Mesenchymal stem cell (in vitro differentiated cells and primary cell): ENCODE measurements at regions not wholly inside any gene's neighbourhood (a gene's known extent, or its start where the extent isn't known, plus 50 kb on each side); places are given as distances from the start of the nearest gene placed in this dataset.

Source experiments
- DNase-seq: peaks from one replicate; pipeline ENCODE4 v3.0.0-alpha.2; 2013
- H2AFZ ChIP-seq: one replicate; pipeline ENCODE4 v1.6.1; 2013; ENCODE audit warnings: low read depth, mild to moderate bottlenecking, control low read depth, inconsistent platforms, low read length, moderate library complexity
- H2AK5ac ChIP-seq: 2 replicates; pipeline ENCODE4 v1.6.1; 2013; ENCODE audit warnings: low read length, moderate library complexity, mild to moderate bottlenecking, inconsistent platforms; ENCODE audit not compliant: severe bottlenecking
- H2BK120ac ChIP-seq: one replicate; pipeline ENCODE4 v1.6.1; 2013; ENCODE audit warnings: low read depth, mild to moderate bottlenecking, inconsistent platforms, low read length, moderate library complexity
- H2BK12ac ChIP-seq, 2 experiments: one replicate each; pipeline ENCODE4 v1.6.1; 2013; ENCODE audit warnings: inconsistent platforms in 2 of 2, low read length in 2 of 2, mild to moderate bottlenecking in 2 of 2, moderate library complexity in 2 of 2, control low read depth in 1 of 2
- H2BK15ac ChIP-seq: one replicate; pipeline ENCODE4 v1.6.1; 2013; ENCODE audit warnings: mild to moderate bottlenecking, low read depth, inconsistent platforms; ENCODE audit not compliant: poor library complexity, severe bottlenecking
- H2BK5ac ChIP-seq: 2 replicates; pipeline ENCODE4 v1.6.1; 2013; ENCODE audit warnings: low read depth, mild to moderate bottlenecking, low read length, control low read depth, inconsistent platforms; ENCODE audit not compliant: poor library complexity, severe bottlenecking
- H3K14ac ChIP-seq, 2 experiments: one replicate each; pipeline ENCODE4 v1.6.1; 2013; ENCODE audit warnings: inconsistent platforms in 2 of 2, low read length in 2 of 2, control low read depth in 1 of 2, mild to moderate bottlenecking in 1 of 2, moderate library complexity in 1 of 2
- H3K18ac ChIP-seq, 2 experiments: one replicate each; pipeline ENCODE4 v1.6.1; 2013; ENCODE audit warnings: inconsistent platforms in 2 of 2, low read length in 2 of 2, control low read depth in 1 of 2, low read depth in 1 of 2, mild to moderate bottlenecking in 1 of 2
- H3K23ac ChIP-seq, 2 experiments: one replicate each; pipeline ENCODE4 v1.6.1; 2013; ENCODE audit warnings: inconsistent platforms in 2 of 2, low read length in 2 of 2, mild to moderate bottlenecking in 2 of 2, moderate library complexity in 2 of 2, control low read depth in 1 of 2
- H3K27ac ChIP-seq: 2 replicates; pipeline ENCODE4 v1.5.1; 2013; ENCODE audit warnings: mild to moderate bottlenecking, moderate library complexity, low read length, control low read depth, inconsistent platforms; ENCODE audit not compliant: poor library complexity, severe bottlenecking
- H3K27me3 ChIP-seq, 2 experiments: 2 replicates each; pipeline versions ENCODE4 v1.6.1 to v1.7.0; 2013; ENCODE audit warnings: low read length in 2 of 2, mild to moderate bottlenecking in 2 of 2, moderate library complexity in 2 of 2, control low read depth in 1 of 2, inconsistent platforms in 1 of 2; ENCODE audit not compliant: control insufficient read depth in 1 of 2, insufficient read depth in 1 of 2
- H3K36me3 ChIP-seq, 2 experiments: 2 replicates each; pipeline versions ENCODE4 v1.6.1 to v1.7.0; 2013; ENCODE audit warnings: low read length in 2 of 2, control low read depth in 1 of 2, inconsistent platforms in 1 of 2, low read depth in 1 of 2, mild to moderate bottlenecking in 1 of 2; ENCODE audit not compliant: insufficient read depth in 2 of 2, control insufficient read depth in 1 of 2
- H3K4ac ChIP-seq, 2 experiments: one replicate each; pipeline ENCODE4 v1.6.1; 2013; ENCODE audit warnings: inconsistent platforms in 2 of 2, low read length in 2 of 2, mild to moderate bottlenecking in 2 of 2, moderate library complexity in 2 of 2, control low read depth in 1 of 2, low read depth in 1 of 2
- H3K4me1 ChIP-seq: 2 replicates; pipeline ENCODE4 v1.6.1; 2013; ENCODE audit warnings: low read depth, low read length, control low read depth; ENCODE audit not compliant: control insufficient read depth, insufficient read depth
- H3K4me2 ChIP-seq: 2 replicates; pipeline ENCODE4 v1.6.1; 2013; ENCODE audit warnings: low read length, mild to moderate bottlenecking, inconsistent platforms; ENCODE audit not compliant: poor library complexity, severe bottlenecking
- H3K4me3 ChIP-seq, 2 experiments: 2 replicates each; pipeline versions ENCODE4 v1.5.1 to v1.7.0; 2013; ENCODE audit warnings: low read length in 2 of 2, mild to moderate bottlenecking in 2 of 2, control low read depth in 1 of 2, low read depth in 1 of 2; ENCODE audit not compliant: insufficient read depth in 1 of 2
- H3K79me1 ChIP-seq: replicated peaks from 2 replicates; pipeline ENCODE4 v1.6.1; 2013; ENCODE audit warnings: mild to moderate bottlenecking, control low read depth, low read length, inconsistent platforms; ENCODE audit not compliant: poor library complexity, severe bottlenecking
- H3K9ac ChIP-seq: 2 replicates; pipeline ENCODE4 v1.7.0; 2013; ENCODE audit warnings: mild to moderate bottlenecking, low read length, moderate library complexity
- H3K9me3 ChIP-seq: 2 replicates; pipeline ENCODE4 v1.7.0; 2013; ENCODE audit warnings: mild to moderate bottlenecking, low read length; ENCODE audit not compliant: control insufficient read depth
- H4K8ac ChIP-seq: one replicate; pipeline ENCODE4 v1.6.1; 2013; ENCODE audit warnings: inconsistent platforms, mild to moderate bottlenecking, low read length, moderate library complexity
- H4K91ac ChIP-seq: one replicate; pipeline ENCODE4 v1.6.1; 2013; ENCODE audit warnings: mild to moderate bottlenecking, low read length, inconsistent platforms
- WGBS: methylation state at CpG from one replicate; pipeline ENCODE4 v1.1.7; 2013; ENCODE audit warnings: mixed read lengths; 5-methylcytosine and 5-hydroxymethylcytosine counted together

- no peaks in the 10 kb centered on the region for H3K79me1 ChIP-seq
- no peak overlapping the region for H3K4ac ChIP-seq
- H2AFZ ChIP-seq: no peak overlapping the region
- H4K8ac ChIP-seq: no peak overlapping the region
- WGBS: 76% methylated on average over 2 of the region's 2 CpGs
- no peak overlapping the region for H3K27ac ChIP-seq
- H3K23ac ChIP-seq: no peak overlapping the region
- no peak overlapping the region for H3K14ac ChIP-seq
- no peak overlapping the region for H2BK120ac ChIP-seq
- H3K27me3 ChIP-seq: peaks cover 0 to 24% of the 10 kb centered on the region in 2 experiments
- no peak overlapping the region for H3K9ac ChIP-seq
- no peak overlapping the region for H2BK5ac ChIP-seq
- no peak overlapping the region for H2AK5ac ChIP-seq
- H3K4me3 ChIP-seq: no peak overlapping the region
- DNase-seq: no peak
- H3K18ac ChIP-seq: no peak overlapping the region
- no peaks in the 10 kb centered on the region for H3K4me1 ChIP-seq
- H4K91ac ChIP-seq: no peak overlapping the region
- H2BK15ac ChIP-seq: no peak overlapping the region
- H3K36me3 ChIP-seq: no peaks in the 10 kb centered on the region
- H3K4me2 ChIP-seq: no peak overlapping the region
- H2BK12ac ChIP-seq: no peak overlapping the region
- H3K9me3 ChIP-seq: no peaks in the 10 kb centered on the region
Observed at GRCh38 chr1:63155437-63155836, 166.9 kb upstream of the FOXD3 start.

- H2AFZ ChIP-seq: no peak overlapping the region
- no peak overlapping the region for H2BK120ac ChIP-seq
- no peaks in the 10 kb centered on the region for H3K36me3 ChIP-seq
- H3K4me2 ChIP-seq: no peak overlapping the region
- H3K4me1 ChIP-seq: no peaks in the 10 kb centered on the region
- peaks cover 0 to 11% of the 10 kb centered on the region in 2 experiments for H3K27me3 ChIP-seq
- H4K8ac ChIP-seq: no peak overlapping the region
- no peak overlapping the region for H3K4ac ChIP-seq
- no peak overlapping the region for H3K27ac ChIP-seq
- 78% methylated on average over 5 of the region's 5 CpGs for WGBS
- H3K14ac ChIP-seq: no peak overlapping the region
- no peak for DNase-seq
- H3K23ac ChIP-seq: no peak overlapping the region
- H2BK12ac ChIP-seq: no peak overlapping the region
- H2BK15ac ChIP-seq: no peak overlapping the region
- no peak overlapping the region for H3K9ac ChIP-seq
- no peaks in the 10 kb centered on the region for H3K9me3 ChIP-seq
- H2AK5ac ChIP-seq: no peak overlapping the region
- no peaks in the 10 kb centered on the region for H3K79me1 ChIP-seq
- no peak overlapping the region for H2BK5ac ChIP-seq
- H4K91ac ChIP-seq: no peak overlapping the region
- no peak overlapping the region for H3K4me3 ChIP-seq
- no peak overlapping the region for H3K18ac ChIP-seq
Observed at GRCh38 chr1:63157085-63157484, 165.3 kb upstream of the FOXD3 start.

GRCh38 chr1:63169057-63169456, 153.3 kb upstream of the FOXD3 start:
- no peak overlapping the region for H2AK5ac ChIP-seq
- DNase-seq: no peak
- H2BK12ac ChIP-seq: no peak overlapping the region
- no peak overlapping the region for H2AFZ ChIP-seq
- no peak overlapping the region for H2BK15ac ChIP-seq
- no peaks in the 10 kb centered on the region for H3K79me1 ChIP-seq
- H3K4me1 ChIP-seq: no peaks in the 10 kb centered on the region
- no peak overlapping the region for H3K4ac ChIP-seq
- H3K27ac ChIP-seq: no peak overlapping the region
- no peak overlapping the region for H3K23ac ChIP-seq
- H3K14ac ChIP-seq: no peak overlapping the region
- no peak overlapping the region for H3K18ac ChIP-seq
- no peaks in the 10 kb centered on the region for H3K36me3 ChIP-seq
- H4K91ac ChIP-seq: no peak overlapping the region
- no peak overlapping the region for H4K8ac ChIP-seq
- H2BK5ac ChIP-seq: no peak overlapping the region
- no peaks in the 10 kb centered on the region for H3K27me3 ChIP-seq
- H3K4me3 ChIP-seq: no peak overlapping the region
- no peak overlapping the region for H2BK120ac ChIP-seq
- 90% methylated on average over 5 of the region's 6 CpGs for WGBS
- no peak overlapping the region for H3K4me2 ChIP-seq
- no peak overlapping the region for H3K9ac ChIP-seq
- no peaks in the 10 kb centered on the region for H3K9me3 ChIP-seq

GRCh38 chr1:63173161-63173560, 149.2 kb upstream of the FOXD3 start:
- H4K8ac ChIP-seq: no peak overlapping the region
- H3K27me3 ChIP-seq: no peaks in the 10 kb centered on the region
- H3K4me2 ChIP-seq: no peak overlapping the region
- H2BK5ac ChIP-seq: no peak overlapping the region
- H2BK12ac ChIP-seq: no peak overlapping the region
- no peaks in the 10 kb centered on the region for H3K36me3 ChIP-seq
- DNase-seq: no peak
- H2AK5ac ChIP-seq: no peak overlapping the region
- no peak overlapping the region for H3K23ac ChIP-seq
- no peak overlapping the region for H2AFZ ChIP-seq
- no peak overlapping the region for H3K9ac ChIP-seq
- H2BK15ac ChIP-seq: no peak overlapping the region
- H3K27ac ChIP-seq: no peak overlapping the region
- H3K4me1 ChIP-seq: no peaks in the 10 kb centered on the region
- no peaks in the 10 kb centered on the region for H3K79me1 ChIP-seq
- no peak overlapping the region for H3K4me3 ChIP-seq
- 38% methylated on average over 1 of the region's 1 CpG for WGBS
- no peak overlapping the region for H2BK120ac ChIP-seq
- no peak overlapping the region for H3K4ac ChIP-seq
- no peak overlapping the region for H4K91ac ChIP-seq
- peaks cover 3% of the 10 kb centered on the region for H3K9me3 ChIP-seq
- H3K18ac ChIP-seq: no peak overlapping the region
- H3K14ac ChIP-seq: no peak overlapping the region
